22Rv1 (cell line): ENCODE measurements at regions not wholly inside any gene's neighbourhood (a gene's known extent, or its start where the extent isn't known, plus 50 kb on each side); places are given as distances from the start of the nearest gene placed in this dataset.

Experiments used
- ZFX ChIP-seq: fragments of 450-650 bp; IDR thresholded peaks from 2 replicates; pipeline ENCODE4 v1.6.1; 2017; ENCODE audit warnings: antibody characterized with exemption, borderline replicate concordance
- TF ChIP-seq, protein P1 (sequence below): fragments of 450-650 bp; IDR thresholded peaks from 2 replicates; pipeline ENCODE4 v1.5.1; 2017; ENCODE audit warnings: mild to moderate bottlenecking

- TF ChIP-seq, protein P1, sequence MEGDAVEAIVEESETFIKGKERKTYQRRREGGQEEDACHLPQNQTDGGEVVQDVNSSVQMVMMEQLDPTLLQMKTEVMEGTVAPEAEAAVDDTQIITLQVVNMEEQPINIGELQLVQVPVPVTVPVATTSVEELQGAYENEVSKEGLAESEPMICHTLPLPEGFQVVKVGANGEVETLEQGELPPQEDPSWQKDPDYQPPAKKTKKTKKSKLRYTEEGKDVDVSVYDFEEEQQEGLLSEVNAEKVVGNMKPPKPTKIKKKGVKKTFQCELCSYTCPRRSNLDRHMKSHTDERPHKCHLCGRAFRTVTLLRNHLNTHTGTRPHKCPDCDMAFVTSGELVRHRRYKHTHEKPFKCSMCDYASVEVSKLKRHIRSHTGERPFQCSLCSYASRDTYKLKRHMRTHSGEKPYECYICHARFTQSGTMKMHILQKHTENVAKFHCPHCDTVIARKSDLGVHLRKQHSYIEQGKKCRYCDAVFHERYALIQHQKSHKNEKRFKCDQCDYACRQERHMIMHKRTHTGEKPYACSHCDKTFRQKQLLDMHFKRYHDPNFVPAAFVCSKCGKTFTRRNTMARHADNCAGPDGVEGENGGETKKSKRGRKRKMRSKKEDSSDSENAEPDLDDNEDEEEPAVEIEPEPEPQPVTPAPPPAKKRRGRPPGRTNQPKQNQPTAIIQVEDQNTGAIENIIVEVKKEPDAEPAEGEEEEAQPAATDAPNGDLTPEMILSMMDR = no peak
- no peak for TF ChIP-seq ZFX
These were observed 137.1 kb downstream of the GASK1B start for GRCh38 chr4:158035662-158036195.
